HepG2 (cell line): ENCODE measurements at regions not wholly inside any gene's neighbourhood (a gene's known extent, or its start where the extent isn't known, plus 50 kb on each side); places are given as distances from the start of the nearest gene placed in this dataset.
"Not testable (repeated sequence)": the region's sequence is repeated elsewhere in the genome, so short reads cannot be mapped to it uniquely, and the experiment has no call there.

Source experiments
- ATAC-seq: fragments of 200-7000 bp; cut with Tn5 transposase; 3 replicates; pipeline ENCODE4 v1.9.1; 2020; ENCODE audit warnings: mild to moderate bottlenecking, moderate library complexity
- BruUV-seq: library from RNA; stranded (reverse); fragments of 400-500 nt; replicated peaks from 2 replicates; lab custom pipeline; 2021; lab: Mats Ljungman, UMichigan
- CTCF ChIA-PET: fragments of 300-600 bp; formaldehyde crosslinking; extraction: SDS; loops from one replicate; lab custom pipeline; 2021; ENCODE audit warnings: low total read pairs, inconsistent platforms, low intra/inter-chr PET ratio; lab: Yijun Ruan, JAX
- POLR2A ChIA-PET: fragments of 350-600 bp; sonication (Branson Sonifier 250); formaldehyde crosslinking; loops from one replicate; lab custom pipeline; 2020; ENCODE audit warnings: antibody characterized with exemption, inconsistent platforms; lab: Yijun Ruan, JAX
- DNase-seq: peaks from one replicate; pipeline ENCODE4 v3.0.0-alpha.2; 2015; ENCODE audit warnings: low spot score
- FAIRE-seq: peaks from 3 replicates; lab custom pipeline; 2011; peaks lifted over from hg19 to GRCh38; lab: Jason Lieb, UNC
- H2AFZ ChIP-seq: one replicate; pipeline ENCODE4 v1.6.1; 2011; ENCODE audit warnings: low read length, inconsistent platforms
- H3K27ac ChIP-seq: fragments of 300-600 bp; 3 replicates; pipeline ENCODE4 v1.8.0; 2011; ENCODE audit warnings: mixed run types, mild to moderate bottlenecking, mixed read lengths, low read length, inconsistent platforms; ENCODE audit not compliant: insufficient read depth; ENCODE audit errors: extremely low read length
- H3K27me3 ChIP-seq, 2 experiments: fragments of 200-600 bp in 1 of 2; 2 replicates in 1 of 2; 3 replicates in 1 of 2; pipeline versions ENCODE4 v1.6.0 to v1.8.0; 2011; ENCODE audit warnings: low read length in 2 of 2, mild to moderate bottlenecking in 2 of 2, moderate library complexity in 2 of 2, inconsistent platforms in 1 of 2; ENCODE audit not compliant: insufficient read depth in 2 of 2, control insufficient read depth in 1 of 2
- H3K36me3 ChIP-seq, 2 experiments: fragments of 200-600 bp in 1 of 2; replicated peaks in 1 of 2; 2 replicates in 1 of 2; 3 replicates in 1 of 2; pipeline versions ENCODE4 v1.5.1 to v1.8.0; 2011; ENCODE audit warnings: low read length in 2 of 2, inconsistent platforms in 1 of 2; ENCODE audit not compliant: insufficient read depth in 2 of 2, control insufficient read depth in 1 of 2
- H3K4me1 ChIP-seq: 2 replicates; pipeline ENCODE4 v1.5.1; 2012; ENCODE audit warnings: low read length, inconsistent platforms; ENCODE audit not compliant: insufficient read depth
- H3K4me2 ChIP-seq: 2 replicates; pipeline ENCODE4 v1.6.0; 2011; ENCODE audit warnings: low read depth, low read length, inconsistent platforms
- H3K4me3 ChIP-seq, 3 experiments: fragments of 200-600 bp in 1 of 3; sonication (generic), shearing (Covaris generic) in 1 of 3; replicated peaks in 1 of 3; 2 replicates each; pipeline ENCODE4 v1.5.1; 2011 to 2016; ENCODE audit warnings: low read length in 3 of 3, inconsistent platforms in 2 of 3, low read depth in 2 of 3, mild to moderate bottlenecking in 2 of 3, control low read depth in 1 of 3, mixed read lengths in 1 of 3; ENCODE audit not compliant: insufficient read depth in 1 of 3
- H3K79me2 ChIP-seq: one replicate; pipeline ENCODE4 v1.6.1; 2011; ENCODE audit warnings: low read length, inconsistent platforms; ENCODE audit not compliant: insufficient read depth
- H3K9ac ChIP-seq: 2 replicates; pipeline ENCODE4 v1.6.0; 2011; ENCODE audit warnings: mild to moderate bottlenecking, low read depth, low read length, inconsistent platforms; ENCODE audit not compliant: insufficient read depth
- H3K9me3 ChIP-seq: 2 replicates; pipeline ENCODE4 v1.5.1; 2012; ENCODE audit warnings: mild to moderate bottlenecking, low read length
- H4K20me1 ChIP-seq: 2 replicates; pipeline ENCODE4 v1.6.0; 2011; ENCODE audit warnings: inconsistent platforms, mild to moderate bottlenecking, low read length, moderate library complexity; ENCODE audit not compliant: insufficient read depth
- HIC2 ChIP-seq: sonication (generic); formaldehyde crosslinking; IDR thresholded peaks from 2 replicates; pipeline ENCODE4 v1.9.0; 2022; ENCODE audit warnings: low read depth, missing genetic modification reagents
- HNRNPK ChIP-seq: fragments of 200-400 bp; formaldehyde crosslinking; IDR thresholded peaks from 2 replicates; pipeline ENCODE4 v1.6.1; 2018; ENCODE audit warnings: low read length, low read depth, moderate library complexity, mild to moderate bottlenecking; ENCODE audit not compliant: poor library complexity, severe bottlenecking
- JUN ChIP-seq: sonication (generic); formaldehyde crosslinking; IDR thresholded peaks from 2 replicates; pipeline ENCODE4 v1.4.0; 2020; ENCODE audit warnings: mild to moderate bottlenecking, missing genetic modification reagents
- TMF1 ChIP-seq: sonication (generic); formaldehyde crosslinking; IDR thresholded peaks from 2 replicates; pipeline ENCODE4 v1.8.1; 2022; ENCODE audit warnings: low read depth, missing genetic modification reagents
- ZNF251 ChIP-seq: sonication (generic); formaldehyde crosslinking; IDR thresholded peaks from 2 replicates; pipeline ENCODE4 v1.9.0; 2021; ENCODE audit warnings: mild to moderate bottlenecking, missing genetic modification reagents
- ZNF292 ChIP-seq: sonication (generic); formaldehyde crosslinking; IDR thresholded peaks from 2 replicates; pipeline ENCODE4 v1.8.1; 2022; ENCODE audit warnings: mild to moderate bottlenecking, low read depth, missing genetic modification reagents, borderline replicate concordance
- ZNF333 ChIP-seq: sonication (generic); formaldehyde crosslinking; IDR thresholded peaks from 2 replicates; pipeline ENCODE4 v1.4.0; 2020; ENCODE audit warnings: mild to moderate bottlenecking, missing genetic modification reagents, borderline replicate concordance
- ZNF770 ChIP-seq: sonication (generic); formaldehyde crosslinking; IDR thresholded peaks from 2 replicates; pipeline ENCODE4 v1.5.0; 2020; ENCODE audit warnings: mild to moderate bottlenecking, missing genetic modification reagents
- ZNF792 ChIP-seq: IDR thresholded peaks from 2 replicates; pipeline ENCODE4 v1.6.1; 2016
- WGBS: methylation state at CpG from one replicate; pipeline ENCODE4 v1.1.6; 2017; ENCODE audit warnings: low lambda C conversion rate; 5-methylcytosine and 5-hydroxymethylcytosine counted together
- in situ Hi-C: cut with HindIII; loops from 2 replicates; pipeline ENCODE4 v1.10.0; 2017; ENCODE audit warnings: low pct_unique_long_range_greater_than_20kb; ENCODE audit not compliant: extremely low pct_ligation_motif_present
- intact Hi-C: fragments of 100-400 bp; cut with micrococcal nuclease; formaldehyde crosslinking; loops from one replicate; pipeline ENCODE4 v1.10.0; 2022; ENCODE audit not compliant: unreplicated experiment
- TF ChIP-seq, protein P1 (sequence below): sonication (generic); formaldehyde crosslinking; conservative IDR thresholded peaks from 2 replicates; pipeline ENCODE4 v1.8.0; 2022; ENCODE audit warnings: missing genetic modification reagents
- TF ChIP-seq, protein P2 (sequence below): sonication (generic); formaldehyde crosslinking; IDR thresholded peaks from 2 replicates; pipeline ENCODE4 v1.5.1; 2020; ENCODE audit warnings: missing genetic modification reagents, mild to moderate bottlenecking, borderline replicate concordance

DNA sequence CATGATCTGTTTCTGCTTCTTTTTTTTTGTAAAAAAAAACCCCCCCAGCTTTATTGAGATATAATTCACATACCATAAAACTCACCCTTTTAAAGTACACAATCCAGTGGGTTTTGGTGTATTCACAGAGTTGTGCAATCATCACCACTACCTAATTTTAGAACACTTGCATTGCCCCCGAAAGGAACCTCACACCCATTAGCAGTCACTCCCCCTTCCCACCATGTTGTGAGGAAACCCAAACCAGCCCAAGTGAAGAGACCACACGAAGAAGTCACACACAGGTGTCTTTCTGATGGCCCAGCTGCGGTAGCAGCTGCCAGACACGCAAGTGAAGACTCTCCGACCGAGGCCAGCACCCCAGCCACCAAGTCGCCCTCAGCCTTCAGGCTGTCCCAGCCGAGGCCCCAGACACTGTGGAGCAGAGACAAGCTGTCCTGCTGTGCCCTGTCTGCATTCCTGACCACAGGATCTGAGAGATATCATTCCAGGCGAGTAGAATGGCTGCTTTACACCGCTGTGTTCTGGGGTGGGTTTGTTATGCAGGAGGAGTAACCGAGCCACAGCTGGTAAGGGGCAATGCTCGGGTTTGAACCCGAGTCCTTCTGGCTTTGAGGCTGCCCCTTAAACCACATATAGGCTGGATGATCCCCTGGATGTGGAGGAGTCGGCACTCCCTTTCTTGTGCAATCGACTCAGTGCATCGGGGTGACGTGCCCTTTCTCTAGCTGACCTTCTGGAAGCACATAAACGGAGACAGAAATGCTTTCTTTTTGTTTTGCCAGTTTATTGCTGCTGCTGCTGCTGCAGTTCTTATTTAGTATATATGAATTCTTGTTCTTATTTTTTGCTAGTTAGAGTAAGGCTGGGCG is 59.1 kb upstream of the PTPN1 start (continued):
- peak; percentile 31; the same call in 1 of the 2 replicates for TF ChIP-seq HIC2 (CRISPR knock-in tag)
- TF ChIP-seq JUN: no peak
- no peak for TF ChIP-seq ZNF792 (CRISPR knock-in tag)
- TF ChIP-seq, protein P1, sequence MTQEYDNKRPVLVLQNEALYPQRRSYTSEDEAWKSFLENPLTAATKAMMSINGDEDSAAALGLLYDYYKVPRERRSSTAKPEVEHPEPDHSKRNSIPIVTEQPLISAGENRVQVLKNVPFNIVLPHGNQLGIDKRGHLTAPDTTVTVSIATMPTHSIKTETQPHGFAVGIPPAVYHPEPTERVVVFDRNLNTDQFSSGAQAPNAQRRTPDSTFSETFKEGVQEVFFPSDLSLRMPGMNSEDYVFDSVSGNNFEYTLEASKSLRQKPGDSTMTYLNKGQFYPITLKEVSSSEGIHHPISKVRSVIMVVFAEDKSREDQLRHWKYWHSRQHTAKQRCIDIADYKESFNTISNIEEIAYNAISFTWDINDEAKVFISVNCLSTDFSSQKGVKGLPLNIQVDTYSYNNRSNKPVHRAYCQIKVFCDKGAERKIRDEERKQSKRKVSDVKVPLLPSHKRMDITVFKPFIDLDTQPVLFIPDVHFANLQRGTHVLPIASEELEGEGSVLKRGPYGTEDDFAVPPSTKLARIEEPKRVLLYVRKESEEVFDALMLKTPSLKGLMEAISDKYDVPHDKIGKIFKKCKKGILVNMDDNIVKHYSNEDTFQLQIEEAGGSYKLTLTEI (CRISPR knock-in tag): no peak
- TF ChIP-seq ZNF333: 0 out of 2 replicates have a peak, but pooled peaks have one; percentile 73
- TF ChIP-seq ZNF292 (CRISPR knock-in tag): peak; percentile 89
- no peak for TF ChIP-seq TMF1 (CRISPR knock-in tag)

DNA sequence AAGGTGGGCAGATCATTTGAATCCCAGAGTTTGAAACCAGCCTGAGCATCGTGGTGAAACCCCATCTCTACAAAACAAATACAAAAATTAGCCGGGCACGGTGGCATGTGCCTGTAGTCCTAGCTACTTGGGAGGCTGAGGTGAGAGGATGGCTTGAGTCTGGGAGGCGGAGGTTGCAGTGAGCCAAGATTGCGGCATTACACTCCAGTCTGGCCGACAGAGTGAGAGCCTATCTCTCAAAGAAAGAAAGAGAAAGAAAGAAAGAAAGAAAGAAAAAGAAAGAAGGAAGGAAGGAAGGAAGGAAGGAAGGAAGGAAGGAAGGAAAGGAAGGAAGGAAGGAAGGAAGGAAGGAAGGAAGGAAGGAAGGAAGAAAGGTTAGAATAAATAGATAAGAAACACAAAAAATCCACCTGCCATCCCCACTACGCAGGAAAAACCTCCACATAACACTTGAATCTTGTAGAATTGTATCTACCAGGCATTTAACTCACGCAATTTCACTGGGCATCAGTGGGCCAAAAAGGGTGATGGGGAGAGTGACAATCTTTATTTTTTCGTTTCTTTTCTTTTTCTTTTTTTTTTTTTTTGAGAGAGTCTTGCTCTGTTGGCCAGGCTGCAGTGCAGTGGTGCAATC is 58.3 kb upstream of the PTPN1 start:
- Histone ChIP-seq H3K4me1 (peaks cover 100% of the 10 kb centered on the region), H3K4me2 (peak overlapping the region; percentile 99), H3K9ac (peak overlapping the region; percentile 74; the same call in 1 of the 2 replicates), H3K4me3 (peak overlapping the region; percentile 57 to 78 (median 61); a peak in 5 of 6 replicates)
- BruUV-seq, ATAC-seq, H4K20me1 ChIP-seq, H2AFZ ChIP-seq, CTCF ChIA-PET, H3K9me3 ChIP-seq, intact Hi-C loops, DNase-seq, FAIRE-seq, in situ Hi-C loops, H3K27me3 ChIP-seq, H3K36me3 ChIP-seq, H3K79me2 ChIP-seq, H3K27ac ChIP-seq: not testable (repeated sequence)
- POLR2A ChIA-PET: interaction anchor here (0.6 to 6.2 kb wide), 17 partner anchors 14 to 280 kb away, joined by 3 to 70 read pairs (median 4); partner anchors contain the start of gene CEBPB
- 48% methylated on average over 9 of the region's 9 CpGs for WGBS
- TF ChIP-seq ZNF251 (CRISPR knock-in tag) (0 out of 2 replicates have a peak, but pooled peaks have one; percentile 20), HNRNPK (peak; percentile 61), ZNF770 (peak; percentile 35; the same call in 1 of the 2 replicates)
- TF ChIP-seq, protein P2, sequence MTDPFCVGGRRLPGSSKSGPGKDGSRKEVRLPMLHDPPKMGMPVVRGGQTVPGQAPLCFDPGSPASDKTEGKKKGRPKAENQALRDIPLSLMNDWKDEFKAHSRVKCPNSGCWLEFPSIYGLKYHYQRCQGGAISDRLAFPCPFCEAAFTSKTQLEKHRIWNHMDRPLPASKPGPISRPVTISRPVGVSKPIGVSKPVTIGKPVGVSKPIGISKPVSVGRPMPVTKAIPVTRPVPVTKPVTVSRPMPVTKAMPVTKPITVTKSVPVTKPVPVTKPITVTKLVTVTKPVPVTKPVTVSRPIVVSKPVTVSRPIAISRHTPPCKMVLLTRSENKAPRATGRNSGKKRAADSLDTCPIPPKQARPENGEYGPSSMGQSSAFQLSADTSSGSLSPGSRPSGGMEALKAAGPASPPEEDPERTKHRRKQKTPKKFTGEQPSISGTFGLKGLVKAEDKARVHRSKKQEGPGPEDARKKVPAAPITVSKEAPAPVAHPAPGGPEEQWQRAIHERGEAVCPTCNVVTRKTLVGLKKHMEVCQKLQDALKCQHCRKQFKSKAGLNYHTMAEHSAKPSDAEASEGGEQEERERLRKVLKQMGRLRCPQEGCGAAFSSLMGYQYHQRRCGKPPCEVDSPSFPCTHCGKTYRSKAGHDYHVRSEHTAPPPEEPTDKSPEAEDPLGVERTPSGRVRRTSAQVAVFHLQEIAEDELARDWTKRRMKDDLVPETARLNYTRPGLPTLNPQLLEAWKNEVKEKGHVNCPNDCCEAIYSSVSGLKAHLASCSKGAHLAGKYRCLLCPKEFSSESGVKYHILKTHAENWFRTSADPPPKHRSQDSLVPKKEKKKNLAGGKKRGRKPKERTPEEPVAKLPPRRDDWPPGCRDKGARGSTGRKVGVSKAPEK (CRISPR knock-in tag): 0 out of 2 replicates have a peak, but pooled peaks have one; percentile 67
